Tibial nerve (tissue), 3 donors: ENCODE measurements at regions not wholly inside any gene's neighbourhood (a gene's known extent, or its start where the extent isn't known, plus 50 kb on each side); places are given as distances from the start of the nearest gene placed in this dataset.

Experiments used
- CTCF ChIP-seq, 5 experiments: fragments of 200-600 bp in 3 of 5; fragments of 450-650 bp in 2 of 5; sonication (generic) in 3 of 5; IDR thresholded peaks; one replicate each; pipeline ENCODE4 v1.5.1; 2016 to 2019; ENCODE audit warnings: antibody characterized with exemption in 5 of 5, mild to moderate bottlenecking in 3 of 5, moderate library complexity in 2 of 5
- POLR2A ChIP-seq, 2 donors: fragments of 450-650 bp; IDR thresholded peaks; one replicate each; pipeline ENCODE4 v1.6.1; 2017; ENCODE audit warnings: antibody characterized with exemption in 2 of 2, mild to moderate bottlenecking in 2 of 2, moderate library complexity in 2 of 2

GRCh38 chr1:80925130-80925805 is 875.5 kb upstream of the ADGRL2 start:
- no peak for TF ChIP-seq CTCF (IDR thresholded peaks at IDR 0.05)
- no peak for TF ChIP-seq POLR2A (IDR thresholded peaks at IDR 0.05)
